ENCODE measurements at regions not wholly inside any gene's neighbourhood (a gene's known extent, or its start where the extent isn't known, plus 50 kb on each side); places are given as distances from the start of the nearest gene placed in this dataset.

- ChIA-PET CTCF (ENCODE audit: partially characterized antibody) (no interaction called here), POLR2A (ENCODE audit: partially characterized antibody) (no interaction called here)
- Histone ChIP-seq H2BK20ac (ENCODE audit: low read length) (no peak overlapping the region), H4K20me1 (replicated peaks in 1 of 2; ENCODE audit: control insufficient read depth in 1 of 2, insufficient read depth in 2 of 2, low read length in 2 of 2) (no peaks in the 10 kb centered on the region), H3K4me3 (ENCODE audit: extremely low read depth in 1 of 4, insufficient read depth in 2 of 4, low read depth in 3 of 4, low read length in 4 of 4) (no peak overlapping the region), H3K36me3 (ENCODE audit: control insufficient read depth in 2 of 4, insufficient read depth in 4 of 4, low read length in 3 of 4) (no peaks in the 10 kb centered on the region), H3K23me2 (ENCODE audit: low read depth, low read length) (no peaks in the 10 kb centered on the region), H2BK15ac (ENCODE audit: low read length) (no peak overlapping the region), H3K27me3 (replicated peaks in 1 of 4; ENCODE audit: control insufficient read depth in 3 of 4, extremely low read depth in 1 of 4, insufficient read depth in 3 of 4, low read length in 3 of 4) (no peaks in the 10 kb centered on the region), H3K79me2 (ENCODE audit: control insufficient read depth in 1 of 2, insufficient read depth in 2 of 2, low read length in 2 of 2) (no peaks in the 10 kb centered on the region), H3K9me3 (ENCODE audit: insufficient read depth in 2 of 2, low read depth in 1 of 2, low read length in 1 of 2) (no peaks in the 10 kb centered on the region), H3K4ac (replicated peaks; ENCODE audit: insufficient read length, low read depth, low read length) (no peak overlapping the region), H4K5ac (ENCODE audit: insufficient read length, low read depth, low read length) (no peak overlapping the region), H4K91ac (replicated peaks; ENCODE audit: insufficient read length, low read length) (no peak overlapping the region), H2AK5ac (ENCODE audit: low read depth, low read length) (no peak overlapping the region), H3K23ac (ENCODE audit: insufficient read length) (no peak overlapping the region), H3K27ac (ENCODE audit: low read depth, low read length) (no peak overlapping the region), H2BK12ac (ENCODE audit: low read depth, low read length) (no peak overlapping the region), H2BK120ac (replicated peaks; ENCODE audit: low read depth, low read length) (no peak overlapping the region), H3K4me1 (replicated peaks in 1 of 4; ENCODE audit: control insufficient read depth in 3 of 4, insufficient read depth in 4 of 4, low read length in 3 of 4) (no peaks in the 10 kb centered on the region), H3K9ac (replicated peaks in 1 of 4; ENCODE audit: extremely low read depth in 1 of 4, low read depth in 3 of 4, low read length in 3 of 4) (no peak overlapping the region), H3K18ac (ENCODE audit: extremely low read depth, low read length) (no peak overlapping the region), H3K4me2 (ENCODE audit: insufficient read depth in 1 of 2, low read depth in 2 of 2, low read length in 2 of 2) (no peak overlapping the region), H3K14ac (ENCODE audit: insufficient read length) (no peak overlapping the region), H2BK5ac (ENCODE audit: low read depth, low read length) (no peak overlapping the region), H4K8ac (ENCODE audit: extremely low read depth, insufficient read depth, low read length) (no peak overlapping the region), H3K79me1 (ENCODE audit: low read depth, low read length) (no peaks in the 10 kb centered on the region), H3K56ac (replicated peaks; ENCODE audit: insufficient read length, low read depth, low read length) (no peak overlapping the region), H2AFZ (ENCODE audit: low read length) (no peak overlapping the region)
- no peak for FAIRE-seq
- TF ChIP-seq SUZ12 (IDR thresholded peaks at IDR 0.05; ENCODE audit: low read length), result no peak
- TF ChIP-seq EGR1 (IDR thresholded peaks at IDR 0.05; ENCODE audit: borderline replicate concordance, low read depth, low read length), result no peak
- TF ChIP-seq FOSL1 (IDR thresholded peaks at IDR 0.05; ENCODE audit: insufficient read depth, low read depth, low read length), result no peak
- no peak for TF ChIP-seq BCL11A (IDR thresholded peaks at IDR 0.05; ENCODE audit: low read depth in 2 of 2, low read length in 2 of 2)
- TF ChIP-seq CTBP2 (IDR thresholded peaks at IDR 0.05; ENCODE audit: borderline replicate concordance, insufficient read depth, insufficient read length, low read length), result no peak
- TF ChIP-seq YY1 (IDR thresholded peaks at IDR 0.05; ENCODE audit: low read depth, low read length), result no peak
- TF ChIP-seq MAFK (IDR thresholded peaks at IDR 0.05; ENCODE audit: low read depth, low read length), result no peak
- no peak for TF ChIP-seq RFX5 (IDR thresholded peaks at IDR 0.05; ENCODE audit: borderline replicate concordance, low read depth, low read length)
- no peak for TF ChIP-seq TCF12 (IDR thresholded peaks at IDR 0.05; ENCODE audit: low read depth, low read length)
- no peak for TF ChIP-seq SIRT6 (IDR thresholded peaks at IDR 0.05; ENCODE audit: low read length)
- TF ChIP-seq CREB1 (IDR thresholded peaks at IDR 0.05), result no peak
- TF ChIP-seq POLR2A (IDR thresholded peaks at IDR 0.05; ENCODE audit: control extremely low read depth in 1 of 2, low read depth in 2 of 2, low read length in 2 of 2), result no peak
- TF ChIP-seq NANOG (IDR thresholded peaks at IDR 0.05; ENCODE audit: insufficient read depth, low read depth, low read length, poor library complexity, severe bottlenecking), result no peak
- no peak for TF ChIP-seq GTF2F1 (IDR thresholded peaks at IDR 0.05; ENCODE audit: borderline replicate concordance, low read depth, low read length)
- TF ChIP-seq PHF8 (conservative IDR thresholded peaks at IDR 0.05; ENCODE audit: low read depth, low read length), result no peak
- TF ChIP-seq SP2 (IDR thresholded peaks at IDR 0.05; ENCODE audit: low read length), result no peak
- no peak for TF ChIP-seq POLR2AphosphoS5 (IDR thresholded peaks at IDR 0.05; ENCODE audit: low read depth, low read length)
- 94% methylated on average over 1 of the region's 1 CpG; no CpG with 5 or more reads in 1 of the 2 experiments for WGBS, 2 experiments (ENCODE audit: extremely low coverage in 1 of 2, insufficient coverage in 1 of 2, insufficient read length in 1 of 2, insufficient replicate concordance in 2 of 2, low coverage in 1 of 2, low lambda C conversion rate in 2 of 2, missing lambda C conversion rate in 1 of 2)
- DNase-seq (ENCODE audit: low read depth in 1 of 2, low spot score in 2 of 2), result no peak
Observed at GRCh38 chr15:95687061-95687460, 643.4 kb upstream of the NR2F2 start.

Measured in H1 (cell line).